Skeletal muscle tissue (tissue), 3 donors: ENCODE measurements at regions not wholly inside any gene's neighbourhood (a gene's known extent, or its start where the extent isn't known, plus 50 kb on each side); places are given as distances from the start of the nearest gene placed in this dataset.

Experiments used
- H3K27ac ChIP-seq: one replicate; pipeline ENCODE4 v1.7.0; 2013; ENCODE audit warnings: mild to moderate bottlenecking, low read depth, low read length, inconsistent platforms
- H3K27me3 ChIP-seq, 3 donors: one replicate each; pipeline ENCODE4 v1.7.0; 2013; ENCODE audit warnings: low read length in 3 of 3; ENCODE audit not compliant: control insufficient read depth in 3 of 3, insufficient read depth in 3 of 3
- H3K36me3 ChIP-seq, 3 donors: one replicate each; pipeline ENCODE4 v1.7.0; 2013; ENCODE audit warnings: low read length in 3 of 3; ENCODE audit not compliant: control insufficient read depth in 3 of 3, insufficient read depth in 3 of 3
- H3K4me1 ChIP-seq, 3 donors: one replicate each; pipeline ENCODE4 v1.7.0; 2013; ENCODE audit warnings: low read length in 3 of 3, mild to moderate bottlenecking in 3 of 3; ENCODE audit not compliant: control insufficient read depth in 3 of 3, insufficient read depth in 3 of 3
- H3K4me3 ChIP-seq, 3 donors: one replicate each; pipeline ENCODE4 v1.7.0; 2013; ENCODE audit warnings: low read length in 3 of 3
- H3K9ac ChIP-seq, 3 donors: one replicate each; pipeline ENCODE4 v1.7.0; 2013; ENCODE audit warnings: low read length in 3 of 3, mild to moderate bottlenecking in 3 of 3, moderate library complexity in 2 of 3, low read depth in 1 of 3
- H3K9me3 ChIP-seq, 3 donors: one replicate each; pipeline ENCODE4 v1.7.0; 2013; ENCODE audit warnings: low read length in 3 of 3; ENCODE audit not compliant: control insufficient read depth in 3 of 3
- donor health status: Osteomylitis.

DNA sequence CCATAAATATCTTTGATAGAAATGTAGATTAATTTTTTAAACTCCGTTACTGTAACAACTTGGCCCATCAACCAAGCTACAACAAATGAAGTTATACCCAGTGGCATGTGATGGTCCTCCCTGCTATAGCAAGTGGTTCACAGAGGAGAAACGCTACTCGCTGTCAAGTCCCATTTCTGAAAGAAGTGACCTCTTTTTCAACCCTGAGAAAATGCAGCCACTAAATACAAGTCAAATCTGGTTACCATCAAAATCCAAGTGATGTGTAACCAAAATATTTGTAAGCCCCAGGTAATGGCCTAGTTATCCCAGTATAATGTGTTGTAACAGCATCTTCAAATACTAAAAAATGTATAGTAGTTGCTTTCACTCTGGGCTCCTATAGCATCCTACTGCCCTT lies 151.8 kb downstream of the MIS18A start:
- H3K4me1 ChIP-seq: peaks cover 6 to 10% (median 6%) of the 10 kb centered on the region in 3 donors
- no peaks in the 10 kb centered on the region for H3K27me3 ChIP-seq
- H3K9ac ChIP-seq: no peak overlapping the region
- no peaks in the 10 kb centered on the region for H3K9me3 ChIP-seq
- H3K27ac ChIP-seq: no peak overlapping the region
- H3K36me3 ChIP-seq: no peaks in the 10 kb centered on the region
- no peak overlapping the region for H3K4me3 ChIP-seq

DNA sequence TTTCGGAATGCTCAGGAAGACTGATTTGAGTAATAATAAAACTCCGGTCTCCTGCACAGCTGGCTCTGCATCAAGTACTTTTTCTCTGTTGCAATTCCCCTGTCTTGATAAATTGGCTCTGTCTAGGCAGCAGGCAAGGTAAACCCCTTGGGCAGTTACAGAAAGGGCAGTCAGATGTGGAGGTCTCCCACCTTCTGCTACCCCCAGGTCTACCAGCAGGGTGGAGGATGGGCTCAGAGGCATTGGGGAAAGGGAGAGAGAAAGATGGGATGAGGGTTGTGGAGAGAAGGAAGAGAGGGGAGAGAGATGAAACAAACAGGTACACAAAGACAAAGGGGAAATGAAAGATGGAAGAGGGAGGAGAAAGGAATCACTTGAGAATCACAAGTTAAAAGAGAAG lies 156.8 kb downstream of the MIS18A start:
- H3K9me3 ChIP-seq: no peaks in the 10 kb centered on the region
- H3K4me1 ChIP-seq: no peaks in the 10 kb centered on the region
- H3K27me3 ChIP-seq: no peaks in the 10 kb centered on the region
- H3K9ac ChIP-seq: no peak overlapping the region
- no peaks in the 10 kb centered on the region for H3K36me3 ChIP-seq
- H3K4me3 ChIP-seq: no peak overlapping the region
- no peak overlapping the region for H3K27ac ChIP-seq

DNA sequence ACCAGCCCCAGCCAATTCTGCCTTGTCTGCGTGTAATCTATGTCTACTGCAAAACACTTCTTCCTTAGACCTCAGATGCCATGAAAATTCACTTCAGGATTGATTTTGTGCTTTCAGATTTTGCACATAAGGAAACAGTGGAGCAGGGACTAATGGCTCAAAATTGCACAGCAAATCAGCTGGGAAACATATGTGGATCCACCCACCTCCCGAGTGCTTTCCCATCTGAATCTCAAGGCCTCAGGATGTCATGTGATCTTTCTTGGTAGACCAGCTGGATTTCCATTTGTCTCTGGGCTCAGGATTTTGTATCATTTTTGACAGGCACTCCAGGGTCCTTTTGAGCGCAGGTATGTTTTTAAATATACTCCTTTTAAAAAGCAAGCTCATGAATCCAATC lies 158.6 kb downstream of the MIS18A start:
- no peak overlapping the region for H3K4me3 ChIP-seq
- peaks cover 0 to 2% (median 0%) of the 10 kb centered on the region in 3 donors for H3K9me3 ChIP-seq
- H3K36me3 ChIP-seq: no peaks in the 10 kb centered on the region
- H3K9ac ChIP-seq: no peak overlapping the region
- no peaks in the 10 kb centered on the region for H3K27me3 ChIP-seq
- H3K4me1 ChIP-seq: no peaks in the 10 kb centered on the region
- H3K27ac ChIP-seq: no peak overlapping the region

DNA sequence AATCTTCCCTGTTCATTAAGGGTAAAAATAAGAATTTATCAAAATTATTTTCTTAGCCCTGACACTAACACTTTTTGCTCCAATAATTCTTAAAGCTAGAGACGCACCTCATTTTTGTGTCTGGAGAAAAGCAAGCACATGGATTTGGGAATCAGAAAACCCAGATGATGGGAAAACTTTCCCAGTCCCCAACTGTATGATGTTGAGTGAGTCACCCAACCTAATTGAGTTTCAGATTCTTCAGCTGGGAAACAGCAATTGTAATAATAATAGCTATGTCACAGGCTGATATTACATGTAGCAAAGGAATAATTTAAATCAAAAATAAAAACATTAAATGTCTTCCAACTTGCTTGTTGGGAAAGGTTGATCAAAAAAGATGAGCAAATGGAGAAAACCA lies 159.0 kb downstream of the MIS18A start:
- Histone ChIP-seq H3K4me3 (no peak overlapping the region), H3K36me3 (no peaks in the 10 kb centered on the region), H3K27me3 (no peaks in the 10 kb centered on the region), H3K9me3 (peaks cover 0 to 2% (median 0%) of the 10 kb centered on the region in 3 donors), H3K4me1 (no peaks in the 10 kb centered on the region), H3K27ac (no peak overlapping the region), H3K9ac (no peak overlapping the region)

DNA sequence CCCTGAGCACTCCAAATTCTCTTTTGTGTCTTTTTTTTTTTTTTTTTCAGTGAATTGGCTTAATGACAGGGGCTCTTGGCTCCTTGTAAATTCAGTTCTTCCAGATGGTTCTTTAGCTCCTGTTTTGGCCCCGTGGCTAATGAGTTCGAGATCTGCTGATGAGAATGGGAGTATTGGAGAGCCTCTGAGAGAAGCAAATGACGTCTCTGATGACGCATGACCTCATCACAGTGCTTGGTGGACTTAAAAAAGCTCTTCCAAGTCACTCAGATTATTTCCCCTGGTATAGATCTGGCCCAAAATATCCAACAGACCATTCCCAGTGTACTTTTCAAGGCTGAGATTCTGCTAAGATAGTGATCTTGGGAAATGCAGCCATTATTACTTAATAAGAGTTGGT lies 159.5 kb downstream of the MIS18A start:
- H3K9ac ChIP-seq: no peak overlapping the region

DNA sequence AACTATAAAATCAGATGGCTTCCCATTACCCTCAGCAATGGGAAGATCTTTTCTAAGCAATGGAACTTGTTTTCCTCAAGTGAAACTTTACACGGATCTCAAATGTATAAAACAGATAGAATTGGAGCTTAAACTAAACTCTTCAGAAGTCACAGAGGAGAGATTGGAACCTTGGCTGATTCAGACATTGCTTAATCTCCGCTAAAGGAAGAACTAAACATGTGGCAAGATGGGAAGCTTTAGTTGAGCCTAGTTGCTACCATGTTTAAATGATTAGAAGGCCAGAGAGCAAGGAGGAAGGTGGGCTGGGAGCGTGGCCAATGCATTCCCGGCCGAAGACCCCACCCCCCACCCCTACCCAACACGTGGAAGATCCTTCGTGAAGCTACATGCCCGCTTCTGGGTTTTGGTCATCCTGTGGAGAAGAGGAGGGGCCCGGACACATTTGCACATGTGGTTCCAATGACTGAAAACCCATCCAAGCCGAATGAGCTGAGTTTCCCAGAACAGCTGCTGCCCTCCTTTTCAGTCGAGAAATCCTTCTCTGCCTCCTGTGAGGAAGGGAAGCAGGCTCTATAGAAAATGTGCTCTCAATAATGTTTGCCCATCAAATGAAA lies 164.3 kb downstream of the MIS18A start:
- Histone ChIP-seq H3K9ac (no peak overlapping the region), H3K27me3 (no peaks in the 10 kb centered on the region), H3K36me3 (no peaks in the 10 kb centered on the region), H3K4me1 (no peaks in the 10 kb centered on the region), H3K4me3 (no peak overlapping the region), H3K9me3 (peaks cover 0 to 2% (median 0%) of the 10 kb centered on the region in 3 donors), H3K27ac (no peak overlapping the region)

More for the DNA sequence above, 159.5 kb downstream of the MIS18A start:
- Histone ChIP-seq H3K9me3 (peaks cover 0 to 2% (median 0%) of the 10 kb centered on the region in 3 donors), H3K36me3 (no peaks in the 10 kb centered on the region), H3K27me3 (no peaks in the 10 kb centered on the region), H3K27ac (no peak overlapping the region), H3K4me1 (no peaks in the 10 kb centered on the region), H3K4me3 (no peak overlapping the region)

DNA sequence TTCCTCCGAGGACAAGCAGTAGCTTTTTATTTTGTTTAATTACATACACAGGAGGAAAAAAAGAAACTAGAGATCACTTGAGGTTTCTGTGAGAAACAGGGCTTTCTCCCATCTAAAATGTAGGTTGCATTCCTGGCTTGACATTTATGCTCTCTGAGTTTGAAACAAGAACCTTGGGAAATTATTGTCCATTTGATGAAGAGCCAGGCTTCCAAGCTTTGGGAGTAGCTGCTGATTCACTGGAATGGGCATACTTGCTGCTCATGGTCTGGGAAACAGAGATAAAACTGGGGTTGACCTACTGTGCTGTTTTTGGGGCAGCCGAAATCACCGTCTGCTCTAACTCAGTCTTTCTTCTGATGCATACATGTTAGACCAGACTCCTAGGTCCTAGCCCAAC lies 165.4 kb downstream of the MIS18A start:
- H3K9ac ChIP-seq: no peak overlapping the region
- H3K4me3 ChIP-seq: no peak overlapping the region
- H3K9me3 ChIP-seq: peaks cover 0 to 2% (median 0%) of the 10 kb centered on the region in 3 donors
- no peak overlapping the region for H3K27ac ChIP-seq
- no peaks in the 10 kb centered on the region for H3K36me3 ChIP-seq
- no peaks in the 10 kb centered on the region for H3K27me3 ChIP-seq
- H3K4me1 ChIP-seq: no peaks in the 10 kb centered on the region

DNA sequence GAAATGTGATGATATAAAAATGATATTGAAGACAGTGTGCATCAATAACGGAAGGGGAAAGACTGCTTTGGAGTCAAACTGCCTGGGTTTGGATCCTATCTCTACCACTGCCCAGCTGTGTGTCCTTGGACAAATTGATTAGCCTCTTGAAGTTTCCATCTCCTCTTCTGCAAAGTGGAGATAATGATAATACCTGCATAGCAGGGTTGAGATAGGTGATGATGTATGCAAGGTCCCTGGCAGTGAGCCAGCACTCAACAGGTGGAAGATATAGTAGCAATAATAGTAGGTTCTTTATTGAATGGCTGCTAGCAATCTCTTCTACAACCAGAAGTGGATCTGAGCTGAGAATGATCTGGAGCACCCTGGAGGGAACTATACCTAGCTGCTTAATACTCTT lies 166.7 kb downstream of the MIS18A start:
- no peak overlapping the region for H3K9ac ChIP-seq
- H3K4me1 ChIP-seq: no peaks in the 10 kb centered on the region
- H3K27me3 ChIP-seq: no peaks in the 10 kb centered on the region
- peaks cover 0 to 2% (median 0%) of the 10 kb centered on the region in 3 donors for H3K9me3 ChIP-seq
- no peak overlapping the region for H3K4me3 ChIP-seq
- no peak overlapping the region for H3K27ac ChIP-seq
- no peaks in the 10 kb centered on the region for H3K36me3 ChIP-seq

DNA sequence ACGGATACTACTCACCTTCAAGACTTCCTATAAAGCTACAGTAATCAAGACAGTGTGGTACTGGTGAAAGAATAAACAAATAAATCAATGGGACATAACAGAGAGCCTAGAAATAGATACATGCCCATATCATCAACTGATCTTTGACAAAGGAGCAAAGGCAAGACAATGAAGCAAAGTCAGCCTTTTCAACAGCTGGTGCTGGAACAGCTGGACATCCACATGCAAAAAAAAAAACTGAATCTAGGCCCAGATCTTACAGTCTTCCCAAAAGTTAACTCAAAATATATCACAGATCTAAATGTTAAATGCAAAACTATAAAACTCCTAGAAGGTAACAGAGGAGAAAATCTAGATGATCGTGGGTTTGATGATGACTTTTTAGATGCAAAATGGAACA lies 170.3 kb downstream of the MIS18A start:
- no peaks in the 10 kb centered on the region for H3K36me3 ChIP-seq
- H3K4me3 ChIP-seq: no peak overlapping the region
- H3K9ac ChIP-seq: no peak overlapping the region
- H3K27me3 ChIP-seq: no peaks in the 10 kb centered on the region
- no peaks in the 10 kb centered on the region for H3K4me1 ChIP-seq
- H3K27ac ChIP-seq: no peak overlapping the region
- peaks cover 0 to 2% (median 0%) of the 10 kb centered on the region in 3 donors for H3K9me3 ChIP-seq

DNA sequence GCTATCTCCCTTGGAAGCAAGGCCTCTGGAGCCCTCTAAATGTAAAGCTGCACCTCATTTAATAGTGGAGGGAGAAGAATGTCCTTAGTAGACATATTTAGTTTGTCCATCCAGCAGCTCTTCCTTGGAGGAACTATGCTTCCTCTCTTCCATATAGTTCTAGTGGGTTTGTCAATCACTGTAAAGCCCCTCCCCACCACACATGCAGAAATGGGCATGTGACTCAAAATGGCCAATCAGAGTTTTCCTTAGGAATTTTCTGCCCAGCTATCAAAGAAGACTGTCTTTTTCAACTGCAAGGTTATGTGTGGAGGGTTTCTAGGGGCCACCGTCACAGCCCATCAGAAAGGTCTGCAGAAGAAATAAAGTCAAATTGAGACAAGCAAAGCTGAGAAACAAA lies 175.5 kb downstream of the MIS18A start:
- no peaks in the 10 kb centered on the region for H3K36me3 ChIP-seq
- peaks cover 0 to 2% (median 0%) of the 10 kb centered on the region in 3 donors for H3K9me3 ChIP-seq
- no peak overlapping the region for H3K9ac ChIP-seq
- no peak overlapping the region for H3K27ac ChIP-seq
- H3K27me3 ChIP-seq: no peaks in the 10 kb centered on the region
- peaks cover 4 to 12% (median 8%) of the 10 kb centered on the region in 3 donors for H3K4me1 ChIP-seq
- H3K4me3 ChIP-seq: no peak overlapping the region
